T-cell (primary cell): ENCODE measurements at regions not wholly inside any gene's neighbourhood (a gene's known extent, or its start where the extent isn't known, plus 50 kb on each side); places are given as distances from the start of the nearest gene placed in this dataset.

ENCODE experiments used
- ATAC-seq, 4 experiments: fragments of 200-7000 bp in 3 of 4; fragments of 150-1000 bp in 1 of 4; cut with Tn5 transposase; replicated peaks in 1 of 4; 1 replicate in 3 of 4; 2 replicates in 1 of 4; pipeline ENCODE4 v1.10.0; 2021; ENCODE audit warnings: moderate library complexity in 3 of 4, mild to moderate bottlenecking in 2 of 4, moderate number of reproducible peaks in 1 of 4
- CTCF ChIA-PET, 2 donors: fragments of 300-600 bp; sonication (Branson Sonifier 250); formaldehyde crosslinking; loops; one replicate each; lab custom pipeline; 2022; ENCODE audit warnings: antibody characterized with exemption in 2 of 2; lab: Charles Lee
- POLR2A ChIA-PET, 2 donors: fragments of 300-600 bp; sonication (Branson Sonifier 250); formaldehyde crosslinking; loops; one replicate each; lab custom pipeline; 2022; ENCODE audit warnings: antibody characterized with exemption in 2 of 2; lab: Charles Lee
- DNase-seq, 35 experiments: peaks; one replicate each; pipeline versions ENCODE4 v3.0.0 to v3.0.0-alpha.2; 2013 to 2023
- H3K27ac ChIP-seq: one replicate; pipeline ENCODE4 v1.5.1; 2013; ENCODE audit warnings: low read length
- H3K27me3 ChIP-seq, 2 experiments: replicated peaks in 1 of 2; 1 replicate in 1 of 2; 2 replicates in 1 of 2; pipeline versions ENCODE4 v1.6.1 to v1.7.0; 2013; ENCODE audit warnings: low read length in 1 of 2, mixed read lengths in 1 of 2; ENCODE audit not compliant: control insufficient read depth in 2 of 2, insufficient read depth in 2 of 2; ENCODE audit errors: extremely low read depth in 1 of 2
- H3K36me3 ChIP-seq, 2 donors: 1 replicate in 1 of 2; 2 replicates in 1 of 2; pipeline versions ENCODE4 v1.6.1 to v1.7.0; 2013; ENCODE audit warnings: low read length in 1 of 2; ENCODE audit not compliant: control insufficient read depth in 2 of 2, insufficient read depth in 1 of 2; ENCODE audit errors: extremely low read depth in 1 of 2
- H3K4me1 ChIP-seq, 2 experiments: 1 replicate in 1 of 2; 2 replicates in 1 of 2; pipeline versions ENCODE4 v1.6.1 to v1.7.0; 2013; ENCODE audit warnings: low read length in 2 of 2, mixed read lengths in 1 of 2; ENCODE audit not compliant: insufficient read depth in 2 of 2, control insufficient read depth in 1 of 2; ENCODE audit errors: extremely low read depth in 1 of 2
- H3K4me3 ChIP-seq, 2 donors: 1 replicate in 1 of 2; 2 replicates in 1 of 2; pipeline versions ENCODE4 v1.5.1 to v1.7.0; 2013; ENCODE audit warnings: mild to moderate bottlenecking in 2 of 2, low read length in 1 of 2, moderate library complexity in 1 of 2; ENCODE audit not compliant: control insufficient read depth in 1 of 2; ENCODE audit errors: extremely low read depth in 1 of 2
- H3K9me3 ChIP-seq: 2 replicates; pipeline ENCODE4 v1.7.0; 2013
- H3K27ac Mint-ChIP-seq, 2 donors: one replicate each; pipeline ENCODE4 v1.8.0; 2020 to 2021; ENCODE audit warnings: mild to moderate bottlenecking in 2 of 2, mixed read lengths in 2 of 2
- H3K27me3 Mint-ChIP-seq, 2 donors: one replicate each; pipeline ENCODE4 v1.8.0; 2021 to 2022; ENCODE audit warnings: mixed read lengths in 2 of 2
- H3K36me3 Mint-ChIP-seq: one replicate; pipeline ENCODE4 v1.8.0; 2021; ENCODE audit warnings: mixed read lengths
- H3K4me1 Mint-ChIP-seq, 3 donors: one replicate each; pipeline ENCODE4 v1.8.0; 2020 to 2022; ENCODE audit warnings: mixed read lengths in 3 of 3, mild to moderate bottlenecking in 1 of 3
- H3K4me3 Mint-ChIP-seq, 3 donors: one replicate each; pipeline ENCODE4 v1.8.0; 2020 to 2022; ENCODE audit warnings: mild to moderate bottlenecking in 3 of 3, mixed read lengths in 3 of 3, moderate library complexity in 3 of 3
- H3K9me3 Mint-ChIP-seq, 3 donors: one replicate each; pipeline ENCODE4 v1.8.0; 2020 to 2022; ENCODE audit warnings: mixed read lengths in 3 of 3
- WGBS: methylation state at CpG from one replicate; pipeline ENCODE4 v1.1.5; 2013; ENCODE audit warnings: missing lambda C conversion rate; ENCODE audit not compliant: insufficient coverage; 5-methylcytosine and 5-hydroxymethylcytosine counted together

DNA sequence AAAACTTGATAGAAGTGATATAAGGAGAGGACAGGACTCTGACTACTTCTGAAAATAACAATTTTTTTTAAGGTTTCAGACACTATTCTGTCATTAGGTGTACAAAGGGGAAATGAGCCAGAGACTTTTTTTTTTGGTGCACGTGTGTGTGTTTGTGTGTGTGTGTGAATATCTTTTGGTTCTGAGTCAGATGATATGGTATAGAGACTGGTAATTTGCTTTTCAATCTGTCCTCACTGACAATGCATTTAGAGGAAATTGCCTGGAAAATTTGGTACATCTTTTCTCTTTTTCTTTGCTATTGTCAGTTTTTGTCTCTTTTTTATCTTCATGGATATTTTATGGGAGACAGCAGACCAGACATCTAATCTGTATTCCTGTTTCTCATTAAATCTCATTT is 59.3 kb downstream of the DDIT4L start:
- Mint-ChIP-seq H3K27ac (no peak overlapping the region), H3K27me3 (peaks cover 0 to 4% of the 10 kb centered on the region in 2 donors), H3K4me1 (no peaks in the 10 kb centered on the region), H3K36me3 (no peaks in the 10 kb centered on the region), H3K9me3 (peaks cover 0 to 4% (median 2%) of the 10 kb centered on the region in 3 donors), H3K4me3 (no peak overlapping the region)
- ChIA-PET CTCF (interaction anchor here in 1 of 2 donors (0.6 kb wide), 1 partner anchor 288 kb away, joined by 3 read pairs; no protein-coding TSS in a partner anchor), POLR2A (no interaction called here)
- Histone ChIP-seq H3K9me3 (no peaks in the 10 kb centered on the region), H3K4me1 (no peaks in the 10 kb centered on the region), H3K27me3 (no peaks in the 10 kb centered on the region), H3K4me3 (no peak overlapping the region), H3K27ac (no peak overlapping the region), H3K36me3 (no peaks in the 10 kb centered on the region)
- no peak for DNase-seq
- no peak for ATAC-seq
- no CpG with 5 or more reads among the region's 1 CpG for WGBS

DNA sequence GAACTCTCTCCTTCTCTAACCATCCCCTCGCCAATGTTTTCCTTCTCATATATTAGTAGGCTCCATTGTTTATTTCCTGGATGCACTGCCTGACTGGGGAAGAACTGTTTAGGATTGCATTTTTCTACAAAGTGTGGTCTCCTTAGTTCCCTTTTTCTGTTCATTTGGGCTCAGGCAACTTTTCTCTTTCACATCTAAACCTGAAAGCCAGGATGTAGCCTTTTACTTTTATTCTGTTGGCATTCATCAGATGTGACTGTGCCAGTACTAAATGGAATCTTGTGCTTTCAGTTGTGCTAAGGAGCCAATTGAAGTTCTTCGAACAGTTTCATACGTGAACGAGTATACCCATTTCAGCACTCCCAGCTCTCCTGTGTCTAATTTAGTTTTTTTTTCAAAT is 59.8 kb downstream of the DDIT4L start:
- CTCF ChIA-PET: interaction anchor here in 1 of 2 donors (0.6 kb wide), 1 partner anchor 289 kb away, joined by 3 read pairs; no protein-coding TSS in a partner anchor
- Mint-ChIP-seq H3K27ac (no peak overlapping the region), H3K27me3 (peaks cover 0 to 4% of the 10 kb centered on the region in 2 donors), H3K36me3 (no peaks in the 10 kb centered on the region), H3K9me3 (peaks cover under 1 to 5% (median 2%) of the 10 kb centered on the region in 3 donors), H3K4me1 (no peaks in the 10 kb centered on the region), H3K4me3 (no peak overlapping the region)
- H3K4me3 ChIP-seq: no peak overlapping the region
- ATAC-seq (no peak), DNase-seq (no peak)
- no peak overlapping the region for H3K27ac ChIP-seq
- H3K27me3 ChIP-seq: no peaks in the 10 kb centered on the region
- no peaks in the 10 kb centered on the region for H3K4me1 ChIP-seq
- H3K9me3 ChIP-seq: no peaks in the 10 kb centered on the region
- no peaks in the 10 kb centered on the region for H3K36me3 ChIP-seq
- POLR2A ChIA-PET: no interaction called here
- no CpG with 5 or more reads among the region's 4 CpGs for WGBS

DNA sequence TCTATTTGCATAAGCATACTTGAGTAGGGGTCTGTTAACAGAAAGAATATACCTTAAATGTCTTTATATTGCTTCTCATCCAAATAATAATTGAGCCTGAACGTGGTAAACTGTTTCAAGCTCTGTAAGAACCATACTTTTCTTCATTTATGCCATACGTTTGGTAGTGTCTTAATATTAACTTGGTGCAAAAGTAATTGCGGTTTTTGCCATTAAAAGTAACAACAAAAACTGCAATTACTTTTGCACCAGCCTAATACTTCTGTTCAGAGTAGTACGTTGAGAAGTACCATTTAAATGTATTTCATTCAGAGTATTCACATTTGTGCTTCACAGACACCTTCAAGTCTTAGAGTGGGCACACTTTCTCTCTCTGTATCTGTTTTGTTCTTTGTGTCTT is 60.5 kb downstream of the DDIT4L start:
- Mint-ChIP-seq H3K36me3 (peaks cover 1% of the 10 kb centered on the region), H3K4me3 (no peak overlapping the region), H3K27me3 (peaks cover 0 to 7% of the 10 kb centered on the region in 2 donors), H3K27ac (no peak overlapping the region), H3K9me3 (peaks cover 4 to 11% (median 7%) of the 10 kb centered on the region in 3 donors), H3K4me1 (no peaks in the 10 kb centered on the region)
- H3K9me3 ChIP-seq: no peaks in the 10 kb centered on the region
- DNase-seq (no peak), ATAC-seq (no peak)
- H3K4me3 ChIP-seq: no peak overlapping the region
- H3K27me3 ChIP-seq: no peaks in the 10 kb centered on the region
- H3K36me3 ChIP-seq: no peaks in the 10 kb centered on the region
- CTCF ChIA-PET: interaction anchor here in 1 of 2 donors (0.6 kb wide), 1 partner anchor 1190 kb away, joined by 3 read pairs; no protein-coding TSS in a partner anchor
- no CpG with 5 or more reads among the region's 4 CpGs for WGBS
- POLR2A ChIA-PET: no interaction called here
- no peaks in the 10 kb centered on the region for H3K4me1 ChIP-seq
- no peak overlapping the region for H3K27ac ChIP-seq

DNA sequence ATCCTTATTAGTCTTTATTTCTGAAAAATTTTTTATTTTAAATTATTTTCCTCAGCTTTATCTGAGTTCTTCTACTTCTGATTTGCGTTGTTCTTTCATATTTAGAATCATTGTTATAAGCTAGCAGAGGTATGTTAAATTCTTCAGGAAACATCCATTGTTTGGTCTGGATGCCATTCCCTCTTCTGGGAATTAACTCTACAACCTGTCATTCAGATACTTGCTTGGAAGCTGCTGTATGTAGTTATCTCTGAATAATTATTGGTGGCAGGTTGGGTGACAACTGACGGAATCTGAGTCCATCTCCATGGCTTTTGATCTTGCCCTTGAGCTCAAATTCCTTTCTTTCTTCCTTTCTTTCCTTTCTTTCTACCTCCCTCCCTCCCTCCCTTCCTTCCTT is 61.9 kb downstream of the DDIT4L start:
- peaks cover 4% of the 10 kb centered on the region for H3K36me3 Mint-ChIP-seq
- POLR2A ChIA-PET: interaction anchor here in 1 of 2 donors (0.6 kb wide), 1 partner anchor 8 kb away, joined by 3 read pairs; no protein-coding TSS in a partner anchor
- WGBS: no CpG with 5 or more reads among the region's 2 CpGs

DNA sequence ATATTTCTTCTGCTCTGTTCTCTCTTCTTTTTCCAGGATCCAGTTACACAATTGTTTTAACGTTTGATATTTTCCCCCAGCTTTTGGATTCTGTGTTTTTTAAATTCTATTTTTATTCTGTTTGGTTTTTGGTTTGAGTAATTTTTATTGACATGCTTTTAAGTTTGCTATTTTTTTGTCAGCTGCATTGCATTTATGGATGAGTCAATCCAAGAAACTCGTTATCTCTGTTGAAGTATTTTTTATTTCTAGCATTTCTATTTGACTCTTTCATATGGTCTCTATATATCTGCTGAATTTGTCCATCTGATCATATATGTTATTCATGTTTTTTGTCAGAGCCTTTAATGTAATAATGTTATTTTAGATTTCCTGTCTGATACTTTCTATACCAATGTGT is 65.6 kb downstream of the DDIT4L start:
- Histone ChIP-seq H3K4me3 (no peak overlapping the region), H3K27ac (no peak overlapping the region), H3K9me3 (no peaks in the 10 kb centered on the region), H3K36me3 (no peaks in the 10 kb centered on the region), H3K27me3 (no peaks in the 10 kb centered on the region), H3K4me1 (no peaks in the 10 kb centered on the region)
- Mint-ChIP-seq H3K36me3 (peaks cover 4% of the 10 kb centered on the region), H3K4me1 (no peaks in the 10 kb centered on the region), H3K4me3 (no peak overlapping the region), H3K9me3 (peaks cover 4 to 14% (median 11%) of the 10 kb centered on the region in 3 donors), H3K27ac (no peak overlapping the region), H3K27me3 (peaks cover 0 to 9% of the 10 kb centered on the region in 2 donors)
- ATAC-seq (no peak), DNase-seq (no peak)
- CTCF ChIA-PET: no interaction called here
- no CpG with 5 or more reads among the region's 2 CpGs for WGBS
- POLR2A ChIA-PET: no interaction called here

More for the DNA sequence above, 61.9 kb downstream of the DDIT4L start:
- H3K9me3 Mint-ChIP-seq: peaks cover 4 to 14% (median 11%) of the 10 kb centered on the region in 3 donors
- Histone ChIP-seq H3K4me3 (no peak overlapping the region), H3K36me3 (no peaks in the 10 kb centered on the region), H3K9me3 (no peaks in the 10 kb centered on the region), H3K4me1 (no peaks in the 10 kb centered on the region), H3K27me3 (no peaks in the 10 kb centered on the region), H3K27ac (no peak overlapping the region)
- no peak overlapping the region for H3K27ac Mint-ChIP-seq
- CTCF ChIA-PET: interaction anchor here in 1 of 2 donors (0.6 kb wide), 1 partner anchor 74 kb away, joined by 8 read pairs; no protein-coding TSS in a partner anchor
- DNase-seq (no peak), ATAC-seq (no peak)
- H3K4me3 Mint-ChIP-seq: no peak overlapping the region
- H3K4me1 Mint-ChIP-seq: no peaks in the 10 kb centered on the region
- H3K27me3 Mint-ChIP-seq: peaks cover 0 to 9% of the 10 kb centered on the region in 2 donors

DNA sequence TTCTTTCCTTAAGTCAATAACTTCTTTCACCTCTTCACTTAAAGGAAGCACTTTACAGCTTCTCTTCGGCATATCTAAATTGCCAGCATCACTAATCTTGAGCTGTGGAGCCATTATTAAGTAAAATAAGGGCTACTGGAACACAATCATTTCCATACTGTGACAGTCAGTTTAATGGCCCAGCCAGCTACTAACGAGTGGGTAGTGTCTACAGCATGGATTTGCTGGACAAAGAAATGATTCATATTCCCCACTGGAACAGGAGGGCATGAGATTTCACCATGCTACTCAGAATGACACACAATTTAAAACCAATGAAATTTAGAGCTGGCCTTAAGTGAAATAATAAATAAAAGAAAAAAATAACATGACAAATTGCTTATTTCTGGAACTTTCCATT is 72.1 kb downstream of the DDIT4L start:
- no peak overlapping the region for H3K27ac ChIP-seq
- H3K9me3 ChIP-seq: no peaks in the 10 kb centered on the region
- Mint-ChIP-seq H3K4me1 (no peaks in the 10 kb centered on the region), H3K36me3 (no peaks in the 10 kb centered on the region), H3K27ac (no peak overlapping the region), H3K4me3 (no peak overlapping the region), H3K27me3 (peaks cover 0 to 5% of the 10 kb centered on the region in 2 donors), H3K9me3 (no peaks in the 10 kb centered on the region)
- ChIA-PET CTCF (interaction anchor here in 1 of 2 donors (0.9 kb wide), 1 partner anchor 25 kb away, joined by 3 read pairs; no protein-coding TSS in a partner anchor), POLR2A (no interaction called here)
- WGBS: no CpG with 5 or more reads among the region's 2 CpGs
- H3K4me1 ChIP-seq: no peaks in the 10 kb centered on the region
- no peaks in the 10 kb centered on the region for H3K27me3 ChIP-seq
- no peak for DNase-seq
- no peaks in the 10 kb centered on the region for H3K36me3 ChIP-seq
- H3K4me3 ChIP-seq: no peak overlapping the region
- ATAC-seq: no peak
